OCI-LY7 (cell line): ENCODE measurements at regions not wholly inside any gene's neighbourhood (a gene's known extent, or its start where the extent isn't known, plus 50 kb on each side); places are given as distances from the start of the nearest gene placed in this dataset.

Source experiments
- BruUV-seq: library from RNA; stranded (reverse); fragments of 400-500 nt; replicated peaks from 2 replicates; lab custom pipeline; 2021; lab: Mats Ljungman, UMichigan
- CTCF ChIA-PET: fragments of 300-600 bp; sonication (Branson Sonifier 250); formaldehyde crosslinking; loops from one replicate; lab custom pipeline; 2022; ENCODE audit warnings: antibody characterized with exemption; ENCODE audit not compliant: unreplicated experiment; lab: Charles Lee
- POLR2A ChIA-PET: fragments of 300-600 bp; sonication (Branson Sonifier 250); formaldehyde crosslinking; loops from one replicate; lab custom pipeline; 2022; ENCODE audit warnings: antibody characterized with exemption; lab: Charles Lee
- DNase-seq: peaks from one replicate; pipeline ENCODE4 v3.0.0-alpha.2; 2015; ENCODE audit warnings: low spot score
- H2AFZ ChIP-seq: fragments of 200-600 bp; sonication (generic), shearing (Covaris generic); 2 replicates; pipeline ENCODE4 v1.6.1; 2014; ENCODE audit warnings: mild to moderate bottlenecking, antibody characterized with exemption, low read length, moderate library complexity
- H3K27ac ChIP-seq: fragments of 200-600 bp; sonication (generic); 2 replicates; pipeline ENCODE4 v1.5.1; 2014; ENCODE audit warnings: mixed run types, low read depth, mild to moderate bottlenecking, moderate library complexity, low read length, inconsistent platforms; ENCODE audit not compliant: poor library complexity, severe bottlenecking
- H3K36me3 ChIP-seq: fragments of 200-600 bp; sonication (generic); 2 replicates; pipeline ENCODE4 v1.6.1; 2014; ENCODE audit warnings: mild to moderate bottlenecking, antibody characterized with exemption, low read length, moderate library complexity, mixed read lengths; ENCODE audit not compliant: insufficient read depth
- H3K4me1 ChIP-seq: fragments of 200-600 bp; sonication (generic); 2 replicates; pipeline ENCODE4 v1.5.1; 2014; ENCODE audit warnings: mild to moderate bottlenecking, low read length; ENCODE audit not compliant: insufficient read depth, poor library complexity, severe bottlenecking
- H3K4me2 ChIP-seq: fragments of 200-600 bp; sonication (generic); 2 replicates; pipeline ENCODE4 v1.6.1; 2014; ENCODE audit warnings: mild to moderate bottlenecking, low read length
- H3K4me3 ChIP-seq: fragments of 200-600 bp; sonication (generic); 2 replicates; pipeline ENCODE4 v1.5.1; 2014; ENCODE audit warnings: mild to moderate bottlenecking, low read depth, low read length; ENCODE audit not compliant: poor library complexity, severe bottlenecking
- H3K79me2 ChIP-seq: fragments of 200-600 bp; sonication (generic); 2 replicates; pipeline ENCODE4 v1.6.1; 2016; ENCODE audit warnings: low read depth, mild to moderate bottlenecking, low read length, moderate library complexity, mixed read lengths; ENCODE audit not compliant: insufficient read depth
- H3K9me2 ChIP-seq: fragments of 200-600 bp; sonication (generic); 2 replicates; pipeline ENCODE4 v1.6.1; 2016; ENCODE audit warnings: mild to moderate bottlenecking, low read length, mixed read lengths; ENCODE audit not compliant: insufficient read depth
- H3K9me3 ChIP-seq: fragments of 200-600 bp; sonication (generic); 2 replicates; pipeline ENCODE4 v1.6.1; 2014; ENCODE audit warnings: mild to moderate bottlenecking, mixed run types, low read length, mixed read lengths
- H4K20me1 ChIP-seq: fragments of 200-600 bp; sonication (generic); 2 replicates; pipeline ENCODE4 v1.6.1; 2014; ENCODE audit warnings: mild to moderate bottlenecking, antibody characterized with exemption, low read length, moderate library complexity, mixed read lengths; ENCODE audit not compliant: insufficient read depth
- CTCF ChIP-seq: fragments of 200-600 bp; sonication (generic); conservative IDR thresholded peaks from 2 replicates; pipeline ENCODE4 v1.5.1; 2014; ENCODE audit warnings: mild to moderate bottlenecking, antibody characterized with exemption, low read length, moderate library complexity, mixed read lengths
- EZH2phosphoT487 ChIP-seq: fragments of 200-600 bp; sonication (generic); IDR thresholded peaks from 2 replicates; pipeline ENCODE4 v1.6.1; 2018; ENCODE audit warnings: low read depth, borderline replicate concordance, mild to moderate bottlenecking, mixed run types, antibody characterized with exemption, low read length, moderate library complexity, mixed read lengths
- intact Hi-C: fragments of 100-400 bp; cut with micrococcal nuclease; formaldehyde crosslinking; loops from one replicate; pipeline ENCODE4 v1.10.0; 2022; ENCODE audit not compliant: unreplicated experiment

DNA sequence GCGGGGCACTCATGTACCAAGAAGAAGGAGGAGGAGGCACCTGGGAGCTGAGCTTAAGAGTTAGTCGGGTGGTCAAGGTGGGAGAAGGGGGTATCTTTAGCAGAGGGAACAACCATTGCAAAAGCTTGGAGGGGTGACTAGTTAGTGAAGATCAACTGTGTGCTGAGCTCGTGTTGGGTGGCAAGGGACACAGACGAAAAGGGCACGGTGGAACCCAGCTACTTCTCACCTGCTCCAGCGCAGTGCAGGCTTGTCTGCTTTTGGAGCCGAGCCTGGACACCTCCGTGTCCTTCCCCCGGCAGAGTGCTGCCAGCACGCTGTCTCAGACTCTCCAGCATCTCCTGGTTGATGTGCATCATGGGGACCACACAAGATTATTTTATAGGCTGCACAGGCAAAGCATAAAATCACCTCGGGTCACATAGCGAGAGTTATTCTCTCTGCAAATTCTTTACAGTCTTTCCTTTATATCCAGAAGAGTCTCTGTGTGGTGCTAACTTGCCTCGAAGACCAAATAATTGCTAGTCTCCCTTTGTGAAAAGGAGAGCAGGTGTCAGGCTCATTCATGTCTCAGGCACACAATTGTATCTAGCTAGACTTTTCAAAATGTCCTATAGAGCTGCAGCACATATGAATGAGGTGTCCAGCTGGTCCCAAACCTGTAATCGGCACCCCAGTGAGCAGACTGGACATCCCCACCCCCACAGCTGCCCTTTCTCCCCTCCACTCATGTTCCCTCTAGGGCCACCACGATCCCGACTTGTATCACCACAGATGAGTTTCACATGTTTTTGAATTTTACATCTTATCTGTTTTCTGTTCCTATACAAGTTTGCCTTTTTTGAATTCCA lies 123.4 kb downstream of the CEBPB start:
- TF ChIP-seq CTCF (no peak), EZH2phosphoT487 (no peak)
- no peak overlapping the region for H3K27ac ChIP-seq
- BruUV-seq = no TSS peak
- H3K4me1 ChIP-seq = peaks cover under 1% of the 10 kb centered on the region
- no peaks in the 10 kb centered on the region for H3K9me2 ChIP-seq
- no peaks in the 10 kb centered on the region for H4K20me1 ChIP-seq
- DNase-seq = no peak
- H2AFZ ChIP-seq = no peak overlapping the region
- H3K4me3 ChIP-seq = no peak overlapping the region
- no peaks in the 10 kb centered on the region for H3K36me3 ChIP-seq
- H3K4me2 ChIP-seq = no peak overlapping the region
- ChIA-PET POLR2A (no interaction called here), CTCF (no interaction called here)
- no peaks in the 10 kb centered on the region for H3K79me2 ChIP-seq
- no peaks in the 10 kb centered on the region for H3K9me3 ChIP-seq
- intact Hi-C loops = no loop called here

GRCh38 chr20:50314678-50315335 lies 124.2 kb downstream of the CEBPB start:
- H3K79me2 ChIP-seq = no peaks in the 10 kb centered on the region
- no peak overlapping the region for H2AFZ ChIP-seq
- H3K4me1 ChIP-seq = no peaks in the 10 kb centered on the region
- no peak for TF ChIP-seq CTCF
- TF ChIP-seq EZH2phosphoT487 = no peak
- no peaks in the 10 kb centered on the region for H3K9me2 ChIP-seq
- no TSS peak for BruUV-seq
- H3K4me2 ChIP-seq = no peak overlapping the region
- CTCF ChIA-PET = no interaction called here
- no peak for DNase-seq
- H3K4me3 ChIP-seq = no peak overlapping the region
- H3K36me3 ChIP-seq = no peaks in the 10 kb centered on the region
- no peaks in the 10 kb centered on the region for H3K9me3 ChIP-seq
- H3K27ac ChIP-seq = no peak overlapping the region
- intact Hi-C loops = no loop called here
- H4K20me1 ChIP-seq = no peaks in the 10 kb centered on the region
- POLR2A ChIA-PET = no interaction called here
